Suprapubic skin (tissue), 4 donors: ENCODE measurements at regions not wholly inside any gene's neighbourhood (a gene's known extent, or its start where the extent isn't known, plus 50 kb on each side); places are given as distances from the start of the nearest gene placed in this dataset.
"Not testable (repeated sequence)": the region's sequence is repeated elsewhere in the genome, so short reads cannot be mapped to it uniquely, and the experiment has no call there.

Experiments
- DNase-seq, 2 donors: peaks; one replicate each; pipeline ENCODE4 v3.0.0-alpha.2; 2019; ENCODE audit warnings: low spot score in 2 of 2
- H3K27ac ChIP-seq: fragments of 200-600 bp; sonication (generic); one replicate; pipeline ENCODE4 v1.5.1; 2019
- H3K27me3 ChIP-seq: fragments of 200-600 bp; sonication (generic); one replicate; pipeline ENCODE4 v1.5.1; 2019
- H3K36me3 ChIP-seq: fragments of 200-600 bp; sonication (generic); one replicate; pipeline ENCODE4 v1.5.1; 2019
- H3K4me1 ChIP-seq: fragments of 200-600 bp; sonication (generic); one replicate; pipeline ENCODE4 v1.5.1; 2019
- H3K4me3 ChIP-seq: fragments of 200-600 bp; sonication (generic); one replicate; pipeline ENCODE4 v1.5.1; 2019; ENCODE audit warnings: mild to moderate bottlenecking
- H3K9me3 ChIP-seq: fragments of 200-600 bp; sonication (generic); one replicate; pipeline ENCODE4 v1.5.1; 2019
- CTCF ChIP-seq, 2 donors: fragments of 200-600 bp in 1 of 2; fragments of 450-650 bp in 1 of 2; sonication (generic) in 1 of 2; IDR thresholded peaks; one replicate each; pipeline ENCODE4 v1.5.1; 2016 to 2019; ENCODE audit warnings: antibody characterized with exemption in 2 of 2, mild to moderate bottlenecking in 1 of 2, moderate library complexity in 1 of 2
- EP300 ChIP-seq: sonication (generic); formaldehyde crosslinking; IDR thresholded peaks from one replicate; pipeline ENCODE4 v1.6.1; 2017; ENCODE audit warnings: antibody characterized with exemption
- POLR2A ChIP-seq, 2 donors: fragments of 450-650 bp; IDR thresholded peaks; one replicate each; pipeline ENCODE4 v1.6.1; 2017; ENCODE audit warnings: antibody characterized with exemption in 2 of 2, mild to moderate bottlenecking in 2 of 2, moderate library complexity in 2 of 2
- POLR2AphosphoS5 ChIP-seq, 3 donors: sonication (generic); formaldehyde crosslinking; IDR thresholded peaks; one replicate each; pipeline ENCODE4 v1.6.1; 2017; ENCODE audit warnings: antibody characterized with exemption in 3 of 3
- WGBS: methylation state at CpG from one replicate; pipeline ENCODE4 v1.1.5; 2018; 5-methylcytosine and 5-hydroxymethylcytosine counted together

GRCh38 chr2:91768301-91768700, 3076.8 kb downstream of the RPIA start:
- H3K27me3 ChIP-seq, H3K4me3 ChIP-seq, H3K9me3 ChIP-seq, H3K36me3 ChIP-seq, H3K27ac ChIP-seq, DNase-seq: not testable (repeated sequence)
- WGBS: 83% methylated on average over 1 of the region's 3 CpGs
- peaks cover 14% of the 10 kb centered on the region for H3K4me1 ChIP-seq

- H3K27ac ChIP-seq, H3K36me3 ChIP-seq, H3K4me3 ChIP-seq, H3K27me3 ChIP-seq, DNase-seq, H3K9me3 ChIP-seq: not testable (repeated sequence)
- H3K4me1 ChIP-seq: peaks cover 12% of the 10 kb centered on the region
- WGBS: 69% methylated on average over 6 of the region's 9 CpGs
Measured at GRCh38 chr2:91768997-91769396, 3077.5 kb downstream of the RPIA start.

- DNase-seq, H3K4me3 ChIP-seq, H3K27ac ChIP-seq, H3K36me3 ChIP-seq, H3K9me3 ChIP-seq, H3K27me3 ChIP-seq: not testable (repeated sequence)
- no CpG with 5 or more reads among the region's 8 CpGs for WGBS
- H3K4me1 ChIP-seq: peaks cover 12% of the 10 kb centered on the region
Measured at GRCh38 chr2:91770046-91770575, 3078.6 kb downstream of the RPIA start.

- not testable (repeated sequence) for H3K9me3 ChIP-seq, H3K4me1 ChIP-seq, H3K27ac ChIP-seq, H3K4me3 ChIP-seq, DNase-seq, H3K36me3 ChIP-seq, H3K27me3 ChIP-seq
- WGBS: no CpG with 5 or more reads among the region's 4 CpGs
Measured at GRCh38 chr2:91771604-91772003, 3080.1 kb downstream of the RPIA start.

GRCh38 chr2:91772240-91772937, 3080.9 kb downstream of the RPIA start:
- not testable (repeated sequence) for H3K4me3 ChIP-seq, H3K36me3 ChIP-seq, H3K4me1 ChIP-seq, H3K9me3 ChIP-seq, DNase-seq, H3K27ac ChIP-seq, H3K27me3 ChIP-seq
- 80% methylated on average over 2 of the region's 13 CpGs for WGBS

GRCh38 chr2:91773810-91774209, 3082.3 kb downstream of the RPIA start:
- not testable (repeated sequence) for H3K4me3 ChIP-seq, H3K36me3 ChIP-seq, H3K27ac ChIP-seq, H3K9me3 ChIP-seq, H3K4me1 ChIP-seq, DNase-seq, H3K27me3 ChIP-seq
- WGBS: no CpG with 5 or more reads among the region's 9 CpGs

- H3K27me3 ChIP-seq, DNase-seq, H3K4me1 ChIP-seq, H3K36me3 ChIP-seq, H3K9me3 ChIP-seq, H3K27ac ChIP-seq, H3K4me3 ChIP-seq: not testable (repeated sequence)
- WGBS: 80% methylated on average over 4 of the region's 4 CpGs
Measured at GRCh38 chr2:91775193-91775592, 3083.7 kb downstream of the RPIA start.

- 83% methylated on average over 1 of the region's 14 CpGs for WGBS
- peaks cover 22% of the 10 kb centered on the region for H3K27me3 ChIP-seq
- not testable (repeated sequence) for H3K4me3 ChIP-seq, DNase-seq, H3K36me3 ChIP-seq, H3K4me1 ChIP-seq, H3K27ac ChIP-seq, H3K9me3 ChIP-seq
Measured at GRCh38 chr2:91780324-91780723, 3088.9 kb downstream of the RPIA start.

GRCh38 chr2:91809391-91809790, 3061.8 kb upstream of the TEKT4 start:
- WGBS: 0% methylated on average over 4 of the region's 60 CpGs

GRCh38 chr2:91839904-91840868, 3031.0 kb upstream of the TEKT4 start:
- no peak for TF ChIP-seq CTCF (IDR thresholded peaks at IDR 0.05)
- TF ChIP-seq POLR2A (IDR thresholded peaks at IDR 0.05): no peak
- no peak for TF ChIP-seq EP300
- no peak for TF ChIP-seq POLR2AphosphoS5 (IDR thresholded peaks at IDR 0.05)
- H3K36me3 ChIP-seq: no peaks in the 10 kb centered on the region
- no peaks in the 10 kb centered on the region for H3K9me3 ChIP-seq
- no peak overlapping the region for H3K27ac ChIP-seq
- peaks cover 45% of the 10 kb centered on the region for H3K27me3 ChIP-seq
- H3K4me3 ChIP-seq: peak overlapping the region; percentile 36
- H3K4me1 ChIP-seq: peaks cover 6% of the 10 kb centered on the region
- no peak for DNase-seq
- WGBS: 10% methylated on average over 58 of the region's 62 CpGs

More at GRCh38 chr2:91809391-91809790, 3061.8 kb upstream of the TEKT4 start:
- H3K27me3 ChIP-seq, H3K4me1 ChIP-seq, H3K9me3 ChIP-seq, H3K27ac ChIP-seq, H3K36me3 ChIP-seq, DNase-seq: not testable (repeated sequence)
- peak overlapping the region; percentile 45 for H3K4me3 ChIP-seq

GRCh38 chr2:91842264-91842663, 3029.0 kb upstream of the TEKT4 start:
- H3K4me3 ChIP-seq, H3K4me1 ChIP-seq, H3K36me3 ChIP-seq, H3K27ac ChIP-seq, H3K9me3 ChIP-seq, DNase-seq: not testable (repeated sequence)
- H3K27me3 ChIP-seq: peaks cover 45% of the 10 kb centered on the region
- 94% methylated on average over 11 of the region's 12 CpGs for WGBS

GRCh38 chr2:91842913-91843312, 3028.3 kb upstream of the TEKT4 start:
- H3K4me3 ChIP-seq, H3K36me3 ChIP-seq, H3K4me1 ChIP-seq, H3K9me3 ChIP-seq, DNase-seq, H3K27ac ChIP-seq: not testable (repeated sequence)
- 93% methylated on average over 4 of the region's 14 CpGs for WGBS
- peaks cover 45% of the 10 kb centered on the region for H3K27me3 ChIP-seq
